ENCODE measurements at regions not wholly inside any gene's neighbourhood (a gene's known extent, or its start where the extent isn't known, plus 50 kb on each side); places are given as distances from the start of the nearest gene placed in this dataset.

DNA sequence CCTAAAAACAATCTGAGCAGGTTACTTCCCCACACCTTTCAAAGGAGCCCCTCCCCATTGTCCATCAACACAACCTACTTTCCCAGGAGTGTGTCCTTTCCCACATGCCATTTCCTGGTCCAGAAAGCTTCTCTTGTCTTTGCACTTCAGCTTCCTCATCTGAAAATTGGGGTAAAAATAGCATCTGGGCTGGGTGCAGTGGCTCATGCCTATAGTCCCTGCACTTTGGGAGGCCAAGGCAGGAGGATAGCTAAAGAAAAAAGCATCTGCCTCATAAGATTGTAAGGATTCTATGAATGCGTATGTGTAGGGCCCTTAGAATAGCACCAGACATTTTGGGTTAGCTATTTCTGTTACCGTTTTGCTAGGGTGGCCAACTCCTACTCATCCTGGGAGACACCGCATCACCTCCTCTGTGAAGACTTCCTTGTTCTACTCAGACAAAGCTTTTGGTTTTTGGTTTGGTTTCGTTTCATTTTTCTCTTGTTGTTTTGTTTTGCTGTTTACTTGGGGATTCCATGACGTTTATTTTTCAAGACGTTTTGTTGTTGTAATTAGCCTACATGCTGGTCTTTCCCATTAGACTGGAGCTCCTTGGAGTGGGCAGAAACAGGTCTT, 224.4 kb upstream of the TLE3 start:
- H3K9me3 Mint-ChIP-seq, result no peaks in the 10 kb centered on the region
- Histone ChIP-seq H2AFZ (replicated peaks) (no peak overlapping the region), H3K4me1 (peaks cover 14% of the 10 kb centered on the region), H3K4me3 (no peak overlapping the region), H3K9ac (no peak overlapping the region), H4K20me1 (ENCODE audit: low read depth) (peaks cover 5% of the 10 kb centered on the region), H3K79me2 (ENCODE audit: low read depth) (no peaks in the 10 kb centered on the region), H3K27ac (no peak overlapping the region), H3K27me3 (no peaks in the 10 kb centered on the region), H3K9me3 (ENCODE audit: low read depth) (no peaks in the 10 kb centered on the region), H3F3A (ENCODE audit: low read depth) (peaks cover 11% of the 10 kb centered on the region), H3K36me3 (no peaks in the 10 kb centered on the region), H3K4me2 (no peak overlapping the region)
- H3K36me3 Mint-ChIP-seq, result no peaks in the 10 kb centered on the region
- no peak for DNase-seq (ENCODE audit: low spot score)
- peaks cover 30% of the 10 kb centered on the region for H3K4me1 Mint-ChIP-seq
- H3K27ac Mint-ChIP-seq, result no peak overlapping the region
- no peak overlapping the region for H3K4me3 Mint-ChIP-seq
- peaks cover 8% of the 10 kb centered on the region for H3K27me3 Mint-ChIP-seq (ENCODE audit: insufficient read depth, low read depth)
- TF ChIP-seq EZH2 (IDR thresholded peaks at IDR 0.05) (no peak), EZH2phosphoT487 (IDR thresholded peaks at IDR 0.05) (no peak)
- TF ChIP-seq, protein P1, sequence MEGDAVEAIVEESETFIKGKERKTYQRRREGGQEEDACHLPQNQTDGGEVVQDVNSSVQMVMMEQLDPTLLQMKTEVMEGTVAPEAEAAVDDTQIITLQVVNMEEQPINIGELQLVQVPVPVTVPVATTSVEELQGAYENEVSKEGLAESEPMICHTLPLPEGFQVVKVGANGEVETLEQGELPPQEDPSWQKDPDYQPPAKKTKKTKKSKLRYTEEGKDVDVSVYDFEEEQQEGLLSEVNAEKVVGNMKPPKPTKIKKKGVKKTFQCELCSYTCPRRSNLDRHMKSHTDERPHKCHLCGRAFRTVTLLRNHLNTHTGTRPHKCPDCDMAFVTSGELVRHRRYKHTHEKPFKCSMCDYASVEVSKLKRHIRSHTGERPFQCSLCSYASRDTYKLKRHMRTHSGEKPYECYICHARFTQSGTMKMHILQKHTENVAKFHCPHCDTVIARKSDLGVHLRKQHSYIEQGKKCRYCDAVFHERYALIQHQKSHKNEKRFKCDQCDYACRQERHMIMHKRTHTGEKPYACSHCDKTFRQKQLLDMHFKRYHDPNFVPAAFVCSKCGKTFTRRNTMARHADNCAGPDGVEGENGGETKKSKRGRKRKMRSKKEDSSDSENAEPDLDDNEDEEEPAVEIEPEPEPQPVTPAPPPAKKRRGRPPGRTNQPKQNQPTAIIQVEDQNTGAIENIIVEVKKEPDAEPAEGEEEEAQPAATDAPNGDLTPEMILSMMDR (IDR thresholded peaks at IDR 0.05), result no peak

DNA sequence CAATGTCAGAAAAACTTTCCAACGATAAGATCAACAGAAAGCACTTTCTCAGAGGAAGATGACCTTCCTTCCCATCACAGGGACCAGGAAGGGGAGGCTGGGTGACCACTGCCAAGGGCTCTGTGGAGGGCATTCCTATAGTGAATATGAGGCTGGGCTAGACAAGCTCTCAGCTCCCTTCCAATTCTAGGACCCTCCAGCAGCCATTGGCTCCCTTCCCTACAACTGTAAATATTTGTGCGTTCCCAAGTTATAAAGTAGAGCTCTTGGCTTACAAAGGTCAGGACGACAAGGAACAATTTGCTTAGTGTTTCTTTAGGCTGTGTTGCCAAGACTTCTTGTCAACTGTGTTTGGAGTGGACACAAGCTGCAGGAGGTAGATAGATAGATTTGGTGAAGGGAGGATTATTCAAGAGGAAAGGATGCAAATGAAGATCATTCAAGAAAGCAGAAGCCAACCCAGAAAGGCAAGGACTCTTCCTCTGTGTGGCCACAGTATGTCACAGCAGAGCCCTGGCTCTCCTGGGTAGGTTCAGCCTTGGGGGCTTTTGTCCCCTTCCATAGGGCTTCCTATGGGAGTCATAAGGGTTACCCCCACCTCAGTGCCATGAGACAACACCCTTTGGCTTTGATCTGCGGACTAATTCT, 223.6 kb upstream of the TLE3 start:
- H3K27ac ChIP-seq, result no peak overlapping the region
- no peak overlapping the region for H3K9ac ChIP-seq
- H3K79me2 ChIP-seq (ENCODE audit: low read depth), result no peaks in the 10 kb centered on the region
- peaks cover 8% of the 10 kb centered on the region for H3K27me3 Mint-ChIP-seq (ENCODE audit: insufficient read depth, low read depth)
- no peaks in the 10 kb centered on the region for H3K36me3 ChIP-seq
- peaks cover 11% of the 10 kb centered on the region for H3F3A ChIP-seq (ENCODE audit: low read depth)
- TF ChIP-seq EZH2phosphoT487 (IDR thresholded peaks at IDR 0.05) (no peak), EZH2 (IDR thresholded peaks at IDR 0.05) (no peak)
- TF ChIP-seq, protein P1 (IDR thresholded peaks at IDR 0.05), result no peak
- no peak overlapping the region for H3K27ac Mint-ChIP-seq
- H3K36me3 Mint-ChIP-seq, result no peaks in the 10 kb centered on the region
- no peak overlapping the region for H2AFZ ChIP-seq (replicated peaks)
- DNase-seq (ENCODE audit: low spot score), result no peak
- H3K4me2 ChIP-seq, result no peak overlapping the region
- H3K9me3 Mint-ChIP-seq, result no peaks in the 10 kb centered on the region
- H3K9me3 ChIP-seq (ENCODE audit: low read depth), result no peaks in the 10 kb centered on the region
- no peak overlapping the region for H3K4me3 ChIP-seq
- peaks cover 5% of the 10 kb centered on the region for H4K20me1 ChIP-seq (ENCODE audit: low read depth)
- H3K4me3 Mint-ChIP-seq, result no peak overlapping the region
- peaks cover 30% of the 10 kb centered on the region for H3K4me1 Mint-ChIP-seq
- peaks cover 14% of the 10 kb centered on the region for H3K4me1 ChIP-seq
- H3K27me3 ChIP-seq, result no peaks in the 10 kb centered on the region

DNA sequence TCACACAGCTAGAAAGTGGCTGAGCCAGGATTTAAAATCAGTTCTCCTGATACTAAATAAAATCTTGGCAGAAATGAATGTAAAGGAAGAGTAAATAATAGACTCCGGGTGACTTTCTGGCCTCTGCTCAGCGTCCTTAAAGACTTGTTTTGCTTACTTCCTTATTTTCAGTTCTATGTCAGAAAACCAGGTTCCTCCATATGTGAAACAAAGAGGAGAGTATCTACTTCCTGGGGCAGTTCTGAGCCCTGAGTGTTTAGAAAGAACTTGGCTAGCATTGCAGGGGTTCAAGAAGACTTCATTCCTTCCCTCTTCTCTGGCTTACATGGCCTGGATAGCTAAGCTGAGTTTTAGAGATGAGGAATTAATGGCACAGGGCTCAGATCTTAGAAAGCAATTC, 222.8 kb upstream of the TLE3 start:
- H4K20me1 ChIP-seq (ENCODE audit: low read depth), result peaks cover 5% of the 10 kb centered on the region
- no peaks in the 10 kb centered on the region for H3K9me3 Mint-ChIP-seq
- H3K9me3 ChIP-seq (ENCODE audit: low read depth), result no peaks in the 10 kb centered on the region

More for the DNA sequence above, 222.8 kb upstream of the TLE3 start:
- Histone ChIP-seq H3K9ac (no peak overlapping the region), H3K36me3 (no peaks in the 10 kb centered on the region), H3K4me3 (no peak overlapping the region), H3K79me2 (ENCODE audit: low read depth) (no peaks in the 10 kb centered on the region), H2AFZ (replicated peaks) (no peak overlapping the region), H3K27ac (no peak overlapping the region), H3F3A (ENCODE audit: low read depth) (peaks cover 11% of the 10 kb centered on the region), H3K4me2 (no peak overlapping the region), H3K27me3 (no peaks in the 10 kb centered on the region), H3K4me1 (peaks cover 14% of the 10 kb centered on the region)
- peaks cover 30% of the 10 kb centered on the region for H3K4me1 Mint-ChIP-seq
- no peak overlapping the region for H3K4me3 Mint-ChIP-seq
- H3K27ac Mint-ChIP-seq, result no peak overlapping the region
- H3K36me3 Mint-ChIP-seq, result no peaks in the 10 kb centered on the region
- H3K27me3 Mint-ChIP-seq (ENCODE audit: insufficient read depth, low read depth), result peaks cover 11% of the 10 kb centered on the region
- no peak for TF ChIP-seq EZH2 (IDR thresholded peaks at IDR 0.05)
- TF ChIP-seq, protein P1 (IDR thresholded peaks at IDR 0.05), result no peak
- TF ChIP-seq EZH2phosphoT487 (IDR thresholded peaks at IDR 0.05), result no peak
- no peak for DNase-seq (ENCODE audit: low spot score)
